GM12872 (cell line): ENCODE measurements at regions not wholly inside any gene's neighbourhood (a gene's known extent, or its start where the extent isn't known, plus 50 kb on each side); places are given as distances from the start of the nearest gene placed in this dataset.

Experiments
- TF ChIP-seq, protein P1 (sequence below): IDR thresholded peaks from 3 replicates; pipeline ENCODE4 v1.5.1; 2011; ENCODE audit warnings: low read depth, mild to moderate bottlenecking, low read length, moderate library complexity; ENCODE audit not compliant: insufficient read depth

DNA sequence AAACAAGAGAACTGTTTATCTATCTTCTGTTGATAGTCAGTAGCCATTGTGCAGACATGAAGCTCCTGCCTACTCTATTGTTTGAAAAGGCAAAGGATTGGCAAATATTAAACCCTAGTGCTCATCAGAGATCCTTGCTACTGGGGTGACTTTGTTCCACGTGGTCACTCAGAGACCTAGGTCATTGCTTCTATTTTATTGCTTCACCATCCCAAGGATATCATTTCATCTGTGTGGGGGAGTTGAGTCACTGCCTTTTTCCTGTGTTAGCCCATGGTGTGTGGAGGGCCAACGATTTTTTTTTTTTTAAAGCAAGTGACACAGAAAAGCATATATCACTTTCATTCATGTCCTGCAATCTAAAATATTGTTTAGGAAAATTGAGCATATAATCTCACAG is 254.1 kb upstream of the RXFP2 start:
- TF ChIP-seq, protein P1, sequence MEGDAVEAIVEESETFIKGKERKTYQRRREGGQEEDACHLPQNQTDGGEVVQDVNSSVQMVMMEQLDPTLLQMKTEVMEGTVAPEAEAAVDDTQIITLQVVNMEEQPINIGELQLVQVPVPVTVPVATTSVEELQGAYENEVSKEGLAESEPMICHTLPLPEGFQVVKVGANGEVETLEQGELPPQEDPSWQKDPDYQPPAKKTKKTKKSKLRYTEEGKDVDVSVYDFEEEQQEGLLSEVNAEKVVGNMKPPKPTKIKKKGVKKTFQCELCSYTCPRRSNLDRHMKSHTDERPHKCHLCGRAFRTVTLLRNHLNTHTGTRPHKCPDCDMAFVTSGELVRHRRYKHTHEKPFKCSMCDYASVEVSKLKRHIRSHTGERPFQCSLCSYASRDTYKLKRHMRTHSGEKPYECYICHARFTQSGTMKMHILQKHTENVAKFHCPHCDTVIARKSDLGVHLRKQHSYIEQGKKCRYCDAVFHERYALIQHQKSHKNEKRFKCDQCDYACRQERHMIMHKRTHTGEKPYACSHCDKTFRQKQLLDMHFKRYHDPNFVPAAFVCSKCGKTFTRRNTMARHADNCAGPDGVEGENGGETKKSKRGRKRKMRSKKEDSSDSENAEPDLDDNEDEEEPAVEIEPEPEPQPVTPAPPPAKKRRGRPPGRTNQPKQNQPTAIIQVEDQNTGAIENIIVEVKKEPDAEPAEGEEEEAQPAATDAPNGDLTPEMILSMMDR, result no peak

DNA sequence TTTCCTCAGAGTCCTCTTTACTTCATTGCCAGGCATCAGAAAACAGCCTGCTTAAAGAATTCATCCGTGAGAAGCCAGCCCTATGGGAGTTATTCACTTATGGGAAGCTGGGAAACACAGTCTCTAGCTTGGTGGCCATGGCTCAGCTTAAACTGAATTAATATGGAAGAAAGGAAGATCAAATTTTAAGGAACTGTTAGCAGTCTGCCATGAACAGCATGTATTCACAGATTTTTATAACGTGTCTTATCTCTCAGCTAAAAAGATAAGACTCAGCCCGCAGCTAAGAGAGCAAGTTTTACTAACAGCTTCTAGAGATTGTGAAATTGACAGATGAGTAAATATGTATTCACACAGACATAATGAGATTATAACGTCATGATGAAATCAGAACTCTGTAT is 253.7 kb upstream of the RXFP2 start:
- TF ChIP-seq, protein P1, result no peak

DNA sequence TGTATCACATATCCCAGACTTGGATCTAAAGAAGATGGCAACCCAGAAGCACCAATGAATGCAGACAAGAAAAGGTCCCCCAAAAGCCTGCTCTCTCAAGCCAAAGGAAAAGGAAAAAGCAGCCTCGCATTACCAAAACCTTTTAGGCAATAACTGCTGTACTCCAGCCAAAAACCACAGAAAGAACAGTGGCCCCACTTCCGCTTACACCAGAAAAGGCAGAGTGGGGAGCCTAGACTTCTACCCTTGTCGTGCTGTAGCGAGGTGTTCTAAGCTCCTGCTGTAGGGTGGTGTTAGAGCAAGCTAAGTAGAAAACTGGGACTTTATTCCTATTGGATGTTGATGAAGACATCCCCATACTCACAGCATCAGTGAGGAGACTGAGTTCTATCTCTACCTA is 244.0 kb upstream of the RXFP2 start:
- TF ChIP-seq, protein P1, result no peak

DNA sequence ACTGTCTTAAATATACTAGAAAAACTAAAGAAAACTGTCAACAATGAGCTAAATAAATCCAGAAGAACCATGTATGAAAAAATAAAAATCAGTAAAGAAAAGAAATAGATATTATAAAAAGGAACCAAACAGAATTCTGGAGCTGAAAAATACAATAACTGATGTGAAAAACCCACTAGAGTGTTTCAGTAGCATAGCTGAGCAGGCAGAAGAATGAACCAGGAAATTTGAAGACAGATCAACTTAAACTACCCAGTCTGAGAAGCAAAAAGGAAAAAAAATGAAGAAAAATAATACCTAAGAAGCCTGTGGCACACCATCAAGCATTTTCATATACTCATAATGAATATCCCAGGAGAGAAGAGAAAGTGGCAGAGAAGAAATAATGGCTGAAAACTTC is 240.1 kb upstream of the RXFP2 start:
- TF ChIP-seq, protein P1, result no peak

DNA sequence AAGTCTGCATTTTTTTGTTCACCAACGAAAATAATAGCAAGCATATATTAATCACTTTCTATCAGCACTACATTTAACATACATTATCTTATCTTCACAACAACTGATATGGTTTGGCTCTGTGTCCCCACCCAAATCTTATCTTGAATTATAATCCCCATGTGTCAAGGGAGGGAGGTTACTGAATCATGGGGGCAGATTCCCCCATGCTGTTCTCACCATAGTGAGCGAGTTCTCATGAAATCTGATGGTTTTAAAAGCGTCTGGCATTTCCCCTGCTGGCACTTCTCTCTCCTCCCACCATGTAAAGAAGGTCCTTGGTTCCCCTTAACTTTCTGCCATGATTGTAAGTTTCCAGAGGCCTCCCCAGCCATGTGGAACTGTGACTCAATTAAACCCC is 235.7 kb upstream of the RXFP2 start:
- TF ChIP-seq, protein P1, result no peak

GRCh38 chr13:31504918-31505317 is 234.4 kb upstream of the RXFP2 start:
- TF ChIP-seq, protein P1, result no peak

DNA sequence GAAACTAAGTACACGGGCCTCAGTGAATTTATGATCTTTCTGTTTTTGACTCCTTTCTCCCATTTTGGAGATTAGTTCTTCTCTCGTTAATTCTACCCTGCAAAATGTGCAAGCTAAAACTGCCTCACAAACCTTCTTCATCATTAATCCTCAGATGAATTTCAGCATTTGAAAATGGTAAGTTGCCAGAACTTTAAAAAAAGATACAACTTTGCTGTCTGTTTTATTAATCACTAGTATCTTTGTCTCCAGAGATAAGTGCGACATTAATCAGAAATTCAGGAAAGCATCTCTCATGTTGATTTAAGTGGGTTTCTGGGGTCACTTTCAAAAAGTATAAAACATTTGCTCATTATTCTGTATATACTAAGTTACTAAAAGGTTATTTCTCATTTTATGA is 227.0 kb upstream of the RXFP2 start:
- TF ChIP-seq, protein P1, result no peak

- TF ChIP-seq, protein P1, result no peak
These were observed 224.4 kb upstream of the RXFP2 start for GRCh38 chr13:31514932-31515331.
